ENCODE measurements at regions not wholly inside any gene's neighbourhood (a gene's known extent, or its start where the extent isn't known, plus 50 kb on each side); places are given as distances from the start of the nearest gene placed in this dataset.

- ChIA-PET POLR2A (no interaction called here), CTCF (no interaction called here)
- Histone ChIP-seq H3K27me3 (ENCODE audit: control insufficient read depth in 1 of 2, insufficient read depth in 2 of 2, low read length in 2 of 2) (no peaks in the 10 kb centered on the region), H3K36me3 (ENCODE audit: insufficient read depth, low read length) (no peaks in the 10 kb centered on the region), H3K9me3 (ENCODE audit: control insufficient read depth in 1 of 2, insufficient read depth in 1 of 2, low read length in 2 of 2) (peaks cover 4 to 18% of the 10 kb centered on the region in 2 experiments), H3K27ac (ENCODE audit: low read depth in 1 of 2, low read length in 2 of 2) (no peak overlapping the region), H3K4me3 (ENCODE audit: low read length) (no peak overlapping the region), H3K4me1 (ENCODE audit: insufficient read depth, low read length) (no peaks in the 10 kb centered on the region)
- no peaks in the 10 kb centered on the region for H3K27me3 Mint-ChIP-seq
- no peaks in the 10 kb centered on the region for H3K4me1 Mint-ChIP-seq (ENCODE audit: low read depth)
- no peak overlapping the region for H3K4me3 Mint-ChIP-seq
- TF ChIP-seq, protein P1, sequence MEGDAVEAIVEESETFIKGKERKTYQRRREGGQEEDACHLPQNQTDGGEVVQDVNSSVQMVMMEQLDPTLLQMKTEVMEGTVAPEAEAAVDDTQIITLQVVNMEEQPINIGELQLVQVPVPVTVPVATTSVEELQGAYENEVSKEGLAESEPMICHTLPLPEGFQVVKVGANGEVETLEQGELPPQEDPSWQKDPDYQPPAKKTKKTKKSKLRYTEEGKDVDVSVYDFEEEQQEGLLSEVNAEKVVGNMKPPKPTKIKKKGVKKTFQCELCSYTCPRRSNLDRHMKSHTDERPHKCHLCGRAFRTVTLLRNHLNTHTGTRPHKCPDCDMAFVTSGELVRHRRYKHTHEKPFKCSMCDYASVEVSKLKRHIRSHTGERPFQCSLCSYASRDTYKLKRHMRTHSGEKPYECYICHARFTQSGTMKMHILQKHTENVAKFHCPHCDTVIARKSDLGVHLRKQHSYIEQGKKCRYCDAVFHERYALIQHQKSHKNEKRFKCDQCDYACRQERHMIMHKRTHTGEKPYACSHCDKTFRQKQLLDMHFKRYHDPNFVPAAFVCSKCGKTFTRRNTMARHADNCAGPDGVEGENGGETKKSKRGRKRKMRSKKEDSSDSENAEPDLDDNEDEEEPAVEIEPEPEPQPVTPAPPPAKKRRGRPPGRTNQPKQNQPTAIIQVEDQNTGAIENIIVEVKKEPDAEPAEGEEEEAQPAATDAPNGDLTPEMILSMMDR (IDR thresholded peaks at IDR 0.05) = no peak
- H3K27ac Mint-ChIP-seq = no peak overlapping the region
- ATAC-seq (ENCODE audit: poor library complexity) = no peak
- H3K36me3 Mint-ChIP-seq (ENCODE audit: low read depth) = no peaks in the 10 kb centered on the region
- H3K9me3 Mint-ChIP-seq = peaks cover 12% of the 10 kb centered on the region
- no peak for DNase-seq
- intact Hi-C loops (cut with DNase I, micrococcal nuclease) = no loop called here
These were observed 183.0 kb upstream of the CDH9 start for GRCh38 chr5:27221410-27221809.

DNA sequence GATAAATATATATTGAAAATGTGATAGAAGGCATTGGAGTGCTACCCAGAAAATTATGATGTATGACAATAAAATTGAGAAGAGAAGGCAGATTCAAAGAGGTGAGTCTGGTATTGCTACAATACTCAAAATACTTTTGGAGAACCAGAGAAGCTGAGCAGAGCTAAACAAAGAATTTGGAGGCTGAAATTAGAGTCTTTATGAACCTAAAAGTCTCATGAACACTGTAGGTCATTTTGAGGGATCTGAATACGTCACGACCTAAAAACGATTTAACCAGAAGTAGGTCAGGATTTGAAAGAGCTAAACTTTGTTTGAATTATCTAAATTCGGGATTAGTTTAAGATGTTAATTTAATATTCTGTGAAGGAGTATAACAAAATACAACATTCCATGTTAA lies 182.4 kb upstream of the CDH9 start:
- POLR2A ChIA-PET = no interaction called here
- CTCF ChIA-PET = no interaction called here
- H3K9me3 ChIP-seq (ENCODE audit: control insufficient read depth in 1 of 2, insufficient read depth in 1 of 2, low read length in 2 of 2) = peaks cover 4 to 18% of the 10 kb centered on the region in 2 experiments

GRCh38 chr5:27217977-27218376 lies 179.6 kb upstream of the CDH9 start:
- no peak for DNase-seq
- H3K4me1 ChIP-seq (ENCODE audit: insufficient read depth, low read length) = no peaks in the 10 kb centered on the region
- no peak overlapping the region for H3K27ac ChIP-seq (ENCODE audit: low read depth in 1 of 2, low read length in 2 of 2)
- ATAC-seq (ENCODE audit: poor library complexity) = no peak
- no peaks in the 10 kb centered on the region for H3K36me3 Mint-ChIP-seq (ENCODE audit: low read depth)
- no peak overlapping the region for H3K4me3 Mint-ChIP-seq
- intact Hi-C loops (cut with DNase I, micrococcal nuclease) = no loop called here
- H3K9me3 Mint-ChIP-seq = peaks cover 9% of the 10 kb centered on the region
- CTCF ChIA-PET = no interaction called here
- H3K27me3 Mint-ChIP-seq = no peaks in the 10 kb centered on the region
- H3K27ac Mint-ChIP-seq = no peak overlapping the region
- POLR2A ChIA-PET = no interaction called here
- H3K27me3 ChIP-seq (ENCODE audit: control insufficient read depth in 1 of 2, insufficient read depth in 2 of 2, low read length in 2 of 2) = no peaks in the 10 kb centered on the region
- no peaks in the 10 kb centered on the region for H3K36me3 ChIP-seq (ENCODE audit: insufficient read depth, low read length)
- peaks cover 1 to 18% of the 10 kb centered on the region in 2 experiments for H3K9me3 ChIP-seq (ENCODE audit: control insufficient read depth in 1 of 2, insufficient read depth in 1 of 2, low read length in 2 of 2)
- TF ChIP-seq, protein P1 (IDR thresholded peaks at IDR 0.05) = no peak
- no peak overlapping the region for H3K4me3 ChIP-seq (ENCODE audit: low read length)
- no peaks in the 10 kb centered on the region for H3K4me1 Mint-ChIP-seq (ENCODE audit: low read depth)

More for the DNA sequence above, 182.4 kb upstream of the CDH9 start:
- Histone ChIP-seq H3K27me3 (ENCODE audit: control insufficient read depth in 1 of 2, insufficient read depth in 2 of 2, low read length in 2 of 2) (no peaks in the 10 kb centered on the region), H3K4me3 (ENCODE audit: low read length) (no peak overlapping the region), H3K27ac (ENCODE audit: low read depth in 1 of 2, low read length in 2 of 2) (no peak overlapping the region), H3K36me3 (ENCODE audit: insufficient read depth, low read length) (no peaks in the 10 kb centered on the region), H3K4me1 (ENCODE audit: insufficient read depth, low read length) (no peaks in the 10 kb centered on the region)
- Mint-ChIP-seq H3K36me3 (ENCODE audit: low read depth) (no peaks in the 10 kb centered on the region), H3K4me1 (ENCODE audit: low read depth) (no peaks in the 10 kb centered on the region), H3K4me3 (no peak overlapping the region), H3K9me3 (peaks cover 10% of the 10 kb centered on the region), H3K27ac (no peak overlapping the region), H3K27me3 (no peaks in the 10 kb centered on the region)
- intact Hi-C loops (cut with DNase I, micrococcal nuclease) = no loop called here
- TF ChIP-seq, protein P1 (IDR thresholded peaks at IDR 0.05) = no peak
- DNase-seq = no peak
- no peak for ATAC-seq (ENCODE audit: poor library complexity)

All from CD4-positive, alpha-beta T cell (primary cell).